Liver (tissue), 8 donors: ENCODE measurements at regions not wholly inside any gene's neighbourhood (a gene's known extent, or its start where the extent isn't known, plus 50 kb on each side); places are given as distances from the start of the nearest gene placed in this dataset.
"Not testable (repeated sequence)": the region's sequence is repeated elsewhere in the genome, so short reads cannot be mapped to it uniquely, and the experiment has no call there.

Experiments used
- DNase-seq: peaks from one replicate; pipeline ENCODE4 v3.0.0-alpha.2; 2017; ENCODE audit warnings: low spot score
- H3K27ac ChIP-seq, 2 donors: one replicate each; pipeline ENCODE4 v1.7.0; 2013; ENCODE audit warnings: inconsistent platforms in 2 of 2, low read length in 2 of 2, control low read depth in 1 of 2, low read depth in 1 of 2, mild to moderate bottlenecking in 1 of 2
- H3K27me3 ChIP-seq, 4 donors: one replicate each; pipeline versions ENCODE4 v1.6.1 to v1.7.0; 2013; ENCODE audit warnings: low read length in 3 of 4, inconsistent platforms in 1 of 4, mild to moderate bottlenecking in 1 of 4, moderate library complexity in 1 of 4; ENCODE audit not compliant: control insufficient read depth in 4 of 4, insufficient read depth in 4 of 4
- H3K36me3 ChIP-seq, 4 donors: one replicate each; pipeline versions ENCODE4 v1.6.1 to v1.7.0; 2013; ENCODE audit warnings: low read length in 3 of 4, mild to moderate bottlenecking in 3 of 4, low read depth in 1 of 4, moderate library complexity in 1 of 4; ENCODE audit not compliant: control insufficient read depth in 4 of 4, insufficient read depth in 3 of 4
- H3K4me1 ChIP-seq, 4 donors: one replicate each; pipeline versions ENCODE4 v1.6.1 to v1.7.0; 2013; ENCODE audit warnings: low read length in 3 of 4, mild to moderate bottlenecking in 3 of 4, moderate library complexity in 1 of 4; ENCODE audit not compliant: control insufficient read depth in 4 of 4, insufficient read depth in 4 of 4
- H3K4me3 ChIP-seq, 3 donors: one replicate each; pipeline versions ENCODE4 v1.6.1 to v1.7.0; 2013; ENCODE audit warnings: low read length in 3 of 3, control low read depth in 1 of 3, low read depth in 1 of 3, mild to moderate bottlenecking in 1 of 3
- H3K9ac ChIP-seq, 2 donors: one replicate each; pipeline ENCODE4 v1.7.0; 2013; ENCODE audit warnings: low read length in 2 of 2, mild to moderate bottlenecking in 2 of 2, moderate library complexity in 2 of 2, control low read depth in 1 of 2, low read depth in 1 of 2
- H3K9me3 ChIP-seq, 4 donors: one replicate each; pipeline versions ENCODE4 v1.6.1 to v1.7.0; 2013; ENCODE audit warnings: low read length in 3 of 4; ENCODE audit not compliant: control insufficient read depth in 4 of 4
- ATF3 ChIP-seq: IDR thresholded peaks from 2 replicates; pipeline ENCODE4 v1.6.1; 2016; ENCODE audit warnings: antibody characterized with exemption
- FOXA1 ChIP-seq: IDR thresholded peaks from 2 replicates; pipeline ENCODE4 v1.6.1; 2016; ENCODE audit warnings: antibody characterized with exemption
- HNF4G ChIP-seq: IDR thresholded peaks from 2 replicates; pipeline ENCODE4 v1.6.1; 2016; ENCODE audit warnings: antibody characterized with exemption
- MAX ChIP-seq: IDR thresholded peaks from 2 replicates; pipeline ENCODE4 v1.6.1; 2016; ENCODE audit warnings: antibody characterized with exemption
- NR2F2 ChIP-seq: IDR thresholded peaks from 2 replicates; pipeline ENCODE4 v1.6.1; 2016; ENCODE audit warnings: antibody characterized with exemption
- REST ChIP-seq: IDR thresholded peaks from 2 replicates; pipeline ENCODE4 v1.6.1; 2016; ENCODE audit warnings: antibody characterized with exemption, mild to moderate bottlenecking
- RXRA ChIP-seq, 2 donors: IDR thresholded peaks; 2 replicates each; pipeline ENCODE4 v1.6.1; 2017 to 2018; ENCODE audit warnings: antibody characterized with exemption in 2 of 2, mild to moderate bottlenecking in 1 of 2
- SP1 ChIP-seq: IDR thresholded peaks from 2 replicates; pipeline ENCODE4 v1.6.1; 2018; ENCODE audit warnings: antibody characterized with exemption, mild to moderate bottlenecking
- TAF1 ChIP-seq: conservative IDR thresholded peaks from 2 replicates; pipeline ENCODE4 v1.6.1; 2016; ENCODE audit warnings: antibody characterized with exemption, mild to moderate bottlenecking
- YY1 ChIP-seq: IDR thresholded peaks from 2 replicates; pipeline ENCODE4 v1.6.1; 2016; ENCODE audit warnings: antibody characterized with exemption, mild to moderate bottlenecking
- ZBTB33 ChIP-seq: IDR thresholded peaks from 2 replicates; pipeline ENCODE4 v1.6.1; 2016; ENCODE audit warnings: antibody characterized with exemption
- WGBS: extraction: QIAGEN DNeasy Blood & Tissue Kit; methylation state at CpG from one replicate; pipeline ENCODE4 v1.1.7; 2013; 5-methylcytosine and 5-hydroxymethylcytosine counted together
- TF ChIP-seq, protein P1 (sequence below): fragments of 150-350 bp; IDR thresholded peaks from 2 replicates; pipeline ENCODE4 v1.5.1; 2017; ENCODE audit warnings: improper control_type of control experiment, low read depth, low read length; ENCODE audit not compliant: missing input control
- donor health status: healthy.
- donor health status: healthy.
- donor health status: healthy.
- donor health status: healthy.
- donor health status: healthy.

- H3K4me1 ChIP-seq, H3K9ac ChIP-seq, H3K27me3 ChIP-seq, H3K36me3 ChIP-seq, H3K4me3 ChIP-seq, H3K9me3 ChIP-seq, H3K27ac ChIP-seq, DNase-seq: not testable (repeated sequence)
- 56% methylated on average over 1 of the region's 1 CpG for WGBS
These were observed 89.0 kb upstream of the VSTM2A start for GRCh38 chr7:54453168-54453567.

- H3K9me3 ChIP-seq, H3K4me3 ChIP-seq, H3K27ac ChIP-seq, H3K36me3 ChIP-seq, DNase-seq, H3K27me3 ChIP-seq, H3K9ac ChIP-seq, H3K4me1 ChIP-seq: not testable (repeated sequence)
- 71% methylated on average over 6 of the region's 6 CpGs for WGBS
These were observed 87.5 kb upstream of the VSTM2A start for GRCh38 chr7:54454700-54455099.

DNA sequence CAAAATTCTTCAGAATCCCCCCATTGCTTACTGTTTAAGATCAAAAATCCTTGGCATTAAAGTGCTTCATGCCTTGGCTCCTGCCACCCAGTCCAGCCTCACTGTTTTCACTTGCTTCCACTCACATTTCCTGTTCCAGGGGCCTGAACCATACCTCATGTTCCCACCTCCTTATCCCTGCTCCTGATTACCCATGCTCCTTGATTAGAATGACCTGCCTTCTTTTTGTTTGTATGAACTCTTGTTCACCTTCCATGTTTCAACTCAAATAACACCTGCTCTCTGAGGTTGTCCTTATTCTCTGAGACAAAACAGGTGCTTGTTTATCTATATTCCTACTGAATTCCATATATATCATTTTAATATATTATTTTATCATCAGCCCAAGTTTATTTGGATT lies 77.1 kb upstream of the VSTM2A start:
- H3K36me3 ChIP-seq, result no peaks in the 10 kb centered on the region
- H3K4me1 ChIP-seq, result no peaks in the 10 kb centered on the region
- TF ChIP-seq, protein P1, sequence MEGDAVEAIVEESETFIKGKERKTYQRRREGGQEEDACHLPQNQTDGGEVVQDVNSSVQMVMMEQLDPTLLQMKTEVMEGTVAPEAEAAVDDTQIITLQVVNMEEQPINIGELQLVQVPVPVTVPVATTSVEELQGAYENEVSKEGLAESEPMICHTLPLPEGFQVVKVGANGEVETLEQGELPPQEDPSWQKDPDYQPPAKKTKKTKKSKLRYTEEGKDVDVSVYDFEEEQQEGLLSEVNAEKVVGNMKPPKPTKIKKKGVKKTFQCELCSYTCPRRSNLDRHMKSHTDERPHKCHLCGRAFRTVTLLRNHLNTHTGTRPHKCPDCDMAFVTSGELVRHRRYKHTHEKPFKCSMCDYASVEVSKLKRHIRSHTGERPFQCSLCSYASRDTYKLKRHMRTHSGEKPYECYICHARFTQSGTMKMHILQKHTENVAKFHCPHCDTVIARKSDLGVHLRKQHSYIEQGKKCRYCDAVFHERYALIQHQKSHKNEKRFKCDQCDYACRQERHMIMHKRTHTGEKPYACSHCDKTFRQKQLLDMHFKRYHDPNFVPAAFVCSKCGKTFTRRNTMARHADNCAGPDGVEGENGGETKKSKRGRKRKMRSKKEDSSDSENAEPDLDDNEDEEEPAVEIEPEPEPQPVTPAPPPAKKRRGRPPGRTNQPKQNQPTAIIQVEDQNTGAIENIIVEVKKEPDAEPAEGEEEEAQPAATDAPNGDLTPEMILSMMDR, result no peak
- TF ChIP-seq FOXA1 (no peak), MAX (no peak), SP1 (no peak), ATF3 (no peak), NR2F2 (no peak), TAF1 (no peak), ZBTB33 (no peak)
- H3K9me3 ChIP-seq, result no peaks in the 10 kb centered on the region
- H3K27me3 ChIP-seq, result no peaks in the 10 kb centered on the region
- H3K27ac ChIP-seq, result no peak overlapping the region
- no peak for DNase-seq
- H3K4me3 ChIP-seq, result no peak overlapping the region
- no peak overlapping the region for H3K9ac ChIP-seq

GRCh38 chr7:54469740-54470139 lies 72.4 kb upstream of the VSTM2A start:
- no peak overlapping the region for H3K9ac ChIP-seq
- no peak overlapping the region for H3K4me3 ChIP-seq
- H3K4me1 ChIP-seq, result no peaks in the 10 kb centered on the region
- 91% methylated on average over 10 of the region's 10 CpGs for WGBS
- H3K27ac ChIP-seq, result no peak overlapping the region
- peaks cover 0 to 5% (median 2%) of the 10 kb centered on the region in 4 donors for H3K9me3 ChIP-seq
- H3K27me3 ChIP-seq, result no peaks in the 10 kb centered on the region
- no peaks in the 10 kb centered on the region for H3K36me3 ChIP-seq
- no peak for DNase-seq
- TF ChIP-seq HNF4G, result no peak
- no peak for TF ChIP-seq ATF3
- no peak for TF ChIP-seq ZBTB33
- no peak for TF ChIP-seq FOXA1
- TF ChIP-seq TAF1, result no peak
- TF ChIP-seq YY1, result no peak
- TF ChIP-seq MAX, result no peak
- no peak for TF ChIP-seq REST
- no peak for TF ChIP-seq RXRA (IDR thresholded peaks at IDR 0.05)
- no peak for TF ChIP-seq NR2F2
